ENCODE measurements at regions not wholly inside any gene's neighbourhood (a gene's known extent, or its start where the extent isn't known, plus 50 kb on each side); places are given as distances from the start of the nearest gene placed in this dataset.

DNA sequence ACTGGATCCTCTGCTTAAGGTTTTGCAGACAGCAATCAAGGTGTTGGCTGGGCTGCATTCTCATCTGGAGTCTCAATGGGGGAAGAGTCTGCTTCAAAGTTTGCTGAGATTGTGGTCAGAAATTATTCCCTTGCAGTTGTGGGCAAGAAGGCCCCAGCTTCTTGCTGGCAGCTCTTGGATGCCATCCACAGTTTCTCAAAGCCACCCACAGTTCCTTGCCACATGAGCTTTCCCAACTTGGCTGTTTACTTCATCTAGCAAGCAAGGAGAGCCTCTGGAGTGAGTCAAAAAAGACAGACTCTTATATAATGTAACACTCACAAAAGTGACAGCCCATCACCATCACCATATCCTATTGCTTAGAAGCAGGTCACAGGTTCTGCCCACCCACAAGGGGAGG lies 62.1 kb upstream of the ABHD2 start:
- TF ChIP-seq CTCF (IDR thresholded peaks at IDR 0.05; ENCODE audit: low read depth, low read length) = no peak
- TF ChIP-seq EZH2phosphoT487 (IDR thresholded peaks at IDR 0.05; ENCODE audit: low read depth) = no peak

Data from OCI-LY3 (cell line).